Stimulated activated naive CD8-positive, alpha-beta T cell treated with anti-CD3 and anti-CD28 coated beads, Interleukin-15, amount 100 ng/mL, for 72 hours (primary cell): ENCODE measurements at regions not wholly inside any gene's neighbourhood (a gene's known extent, or its start where the extent isn't known, plus 50 kb on each side); places are given as distances from the start of the nearest gene placed in this dataset.

Experiments used
- ATAC-seq: fragments of 150-1000 bp; cut with Tn5 transposase; 2 replicates; pipeline ENCODE4 v1.10.0; 2021; ENCODE audit warnings: mild to moderate bottlenecking, moderate library complexity
- DNase-seq, 2 donors: peaks; one replicate each; pipeline ENCODE4 v3.0.0; 2021 to 2022
- H3K27ac Mint-ChIP-seq, 2 donors: one replicate each; pipeline ENCODE4 v1.8.0; 2022; ENCODE audit warnings: mild to moderate bottlenecking in 2 of 2, mixed read lengths in 2 of 2, moderate library complexity in 2 of 2
- H3K27me3 Mint-ChIP-seq: one replicate; pipeline ENCODE4 v1.8.0; 2022; ENCODE audit warnings: mixed read lengths
- H3K4me1 Mint-ChIP-seq: one replicate; pipeline ENCODE4 v1.8.0; 2022; ENCODE audit warnings: mild to moderate bottlenecking, mixed read lengths
- H3K4me3 Mint-ChIP-seq, 2 donors: one replicate each; pipeline ENCODE4 v1.8.0; 2022; ENCODE audit warnings: mild to moderate bottlenecking in 2 of 2, mixed read lengths in 2 of 2, moderate library complexity in 1 of 2
- H3K9me3 Mint-ChIP-seq, 2 donors: one replicate each; pipeline ENCODE4 v1.8.0; 2022; ENCODE audit warnings: mixed read lengths in 2 of 2

DNA sequence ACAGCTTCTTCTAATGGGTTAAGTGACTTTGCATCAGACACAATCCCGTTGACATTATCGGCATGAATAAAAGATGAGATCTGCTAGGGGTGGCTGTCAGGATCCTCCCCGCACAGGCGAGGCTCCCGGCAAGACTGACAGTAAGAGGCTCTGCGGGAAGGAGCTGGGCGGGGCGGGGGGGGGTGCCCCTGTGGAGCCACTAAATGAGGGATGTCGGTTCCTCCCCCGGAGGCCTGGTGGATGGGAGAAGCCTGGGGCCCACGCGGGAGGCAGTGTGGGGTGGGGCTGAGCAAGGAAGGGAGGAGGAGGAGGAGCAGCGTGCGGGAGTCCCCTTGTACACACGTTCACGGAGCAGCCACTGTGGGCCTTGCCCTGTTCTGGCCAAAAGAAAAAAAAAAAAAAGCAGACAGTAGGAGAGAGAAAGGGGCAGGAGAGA lies 190.9 kb upstream of the GSE1 start:
- peaks cover 10% of the 10 kb centered on the region for H3K4me1 Mint-ChIP-seq
- ATAC-seq (no peak), DNase-seq (no peak)
- H3K4me3 Mint-ChIP-seq: no peak overlapping the region
- H3K9me3 Mint-ChIP-seq: no peaks in the 10 kb centered on the region
- H3K27me3 Mint-ChIP-seq: no peaks in the 10 kb centered on the region
- no peak overlapping the region for H3K27ac Mint-ChIP-seq

GRCh38 chr16:85422632-85423550 lies 190.2 kb upstream of the GSE1 start:
- Mint-ChIP-seq H3K4me3 (no peak overlapping the region), H3K27me3 (no peaks in the 10 kb centered on the region), H3K9me3 (no peaks in the 10 kb centered on the region), H3K27ac (no peak overlapping the region), H3K4me1 (peaks cover 9% of the 10 kb centered on the region)
- DNase-seq (no peak), ATAC-seq (no peak)

DNA sequence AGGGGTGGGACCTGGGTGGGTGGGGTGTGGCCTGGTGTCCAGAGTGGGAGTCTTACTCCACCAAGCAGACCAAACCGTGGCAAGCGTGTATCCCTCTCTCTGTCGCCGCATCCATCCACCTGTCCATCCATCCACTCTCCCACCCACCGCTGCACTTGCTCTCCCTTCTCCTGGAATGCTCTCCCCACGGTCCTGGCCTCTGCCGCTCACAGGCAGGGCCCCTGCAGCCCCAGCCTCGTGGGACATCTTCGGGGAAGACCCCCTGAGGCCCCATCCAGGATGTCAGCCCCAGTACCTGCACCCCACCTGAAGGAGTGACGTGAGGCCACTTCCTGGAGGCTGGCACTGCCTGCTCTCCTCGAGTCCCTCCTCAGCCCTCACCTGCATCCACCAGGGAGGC lies 189.5 kb upstream of the GSE1 start:
- DNase-seq: no peak

GRCh38 chr16:85424260-85425073 lies 188.7 kb upstream of the GSE1 start:
- H3K27me3 Mint-ChIP-seq: no peaks in the 10 kb centered on the region
- H3K4me1 Mint-ChIP-seq: peaks cover 9% of the 10 kb centered on the region
- ATAC-seq: no peak
- no peak overlapping the region for H3K27ac Mint-ChIP-seq
- no peaks in the 10 kb centered on the region for H3K9me3 Mint-ChIP-seq
- DNase-seq: no peak
- H3K4me3 Mint-ChIP-seq: no peak overlapping the region

More for the DNA sequence above, 189.5 kb upstream of the GSE1 start:
- peaks cover 9% of the 10 kb centered on the region for H3K4me1 Mint-ChIP-seq
- no peak for ATAC-seq
- H3K27ac Mint-ChIP-seq: no peak overlapping the region
- H3K9me3 Mint-ChIP-seq: no peaks in the 10 kb centered on the region
- no peaks in the 10 kb centered on the region for H3K27me3 Mint-ChIP-seq
- H3K4me3 Mint-ChIP-seq: no peak overlapping the region

GRCh38 chr16:85425074-85425662 lies 188.0 kb upstream of the GSE1 start:
- no peaks in the 10 kb centered on the region for H3K9me3 Mint-ChIP-seq
- ATAC-seq (no peak), DNase-seq (no peak)
- no peaks in the 10 kb centered on the region for H3K27me3 Mint-ChIP-seq
- no peak overlapping the region for H3K27ac Mint-ChIP-seq
- no peak overlapping the region for H3K4me3 Mint-ChIP-seq
- peaks cover 9% of the 10 kb centered on the region for H3K4me1 Mint-ChIP-seq

DNA sequence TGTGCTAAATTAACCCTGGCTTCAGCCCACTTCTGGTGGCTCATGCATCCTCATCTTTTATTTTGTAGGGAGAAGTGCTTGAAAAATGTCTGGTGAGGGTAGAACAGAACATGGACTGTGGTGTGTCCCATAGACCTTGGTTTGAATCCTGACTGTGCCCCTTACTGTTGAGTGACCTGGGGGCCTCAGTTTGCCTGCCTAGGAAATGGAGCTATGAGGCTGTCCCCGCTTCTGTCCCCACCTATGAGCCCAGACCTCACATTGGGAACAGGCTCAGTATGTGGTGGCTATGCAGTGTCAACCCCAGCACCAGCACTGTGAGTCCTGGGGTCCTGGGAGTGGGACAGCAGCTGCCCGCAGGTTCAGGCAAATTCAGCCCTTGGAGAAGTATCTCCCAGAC lies 186.3 kb upstream of the GSE1 start:
- no peak for DNase-seq
- Mint-ChIP-seq H3K9me3 (no peaks in the 10 kb centered on the region), H3K4me1 (no peaks in the 10 kb centered on the region), H3K27ac (no peak overlapping the region), H3K4me3 (no peak overlapping the region), H3K27me3 (no peaks in the 10 kb centered on the region)
- ATAC-seq: no peak

- no peak overlapping the region for H3K27ac Mint-ChIP-seq
- ATAC-seq (peak; percentile 71), DNase-seq (peak in 1 of 2 donors; percentile 47)
- no peak overlapping the region for H3K4me3 Mint-ChIP-seq
- H3K4me1 Mint-ChIP-seq: no peaks in the 10 kb centered on the region
- H3K27me3 Mint-ChIP-seq: no peaks in the 10 kb centered on the region
- H3K9me3 Mint-ChIP-seq: no peaks in the 10 kb centered on the region
These were observed 184.8 kb upstream of the GSE1 start for GRCh38 chr16:85428168-85428898.

GRCh38 chr16:85428899-85429775 lies 184.0 kb upstream of the GSE1 start:
- ATAC-seq (no peak), DNase-seq (no peak)
- Mint-ChIP-seq H3K9me3 (no peaks in the 10 kb centered on the region), H3K4me1 (no peaks in the 10 kb centered on the region), H3K4me3 (no peak overlapping the region), H3K27ac (no peak overlapping the region), H3K27me3 (no peaks in the 10 kb centered on the region)

DNA sequence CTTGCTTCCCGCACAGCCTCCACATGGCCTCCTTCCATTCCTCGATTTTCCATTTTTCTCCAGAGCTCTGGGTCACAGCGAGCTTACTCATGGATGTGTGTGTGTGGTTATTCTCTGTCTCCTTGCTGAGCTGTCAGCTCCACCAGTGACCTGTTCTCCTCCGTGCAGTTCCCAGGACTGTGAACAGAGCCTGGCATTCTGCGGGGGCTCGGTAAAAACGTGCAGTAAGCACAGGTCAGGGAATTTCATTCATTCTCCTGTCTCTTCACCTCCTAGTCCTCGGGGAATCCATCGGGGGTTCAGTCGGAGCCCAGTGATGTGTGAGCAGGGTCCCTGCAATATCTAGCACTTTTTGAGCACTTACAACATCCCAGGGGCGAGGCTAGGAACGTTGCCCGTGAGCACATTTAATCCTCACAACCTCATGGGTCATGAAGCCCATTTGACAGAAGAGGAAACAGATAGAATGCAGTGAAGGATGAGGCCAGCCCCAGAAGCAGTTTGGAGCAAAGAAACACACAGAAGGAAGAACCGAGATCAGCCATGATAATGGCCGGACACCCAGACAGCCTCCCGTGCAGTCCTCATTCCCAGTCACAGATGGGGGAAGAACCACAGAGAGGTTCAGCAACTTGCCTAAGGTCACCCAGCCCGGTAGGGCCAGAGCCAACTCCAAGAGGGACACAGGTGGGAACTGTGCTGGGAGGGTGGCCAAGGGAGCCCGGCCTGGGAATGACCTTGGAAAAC lies 183.2 kb upstream of the GSE1 start:
- Mint-ChIP-seq H3K9me3 (no peaks in the 10 kb centered on the region), H3K4me3 (no peak overlapping the region), H3K4me1 (no peaks in the 10 kb centered on the region), H3K27me3 (no peaks in the 10 kb centered on the region), H3K27ac (no peak overlapping the region)
- no peak for ATAC-seq
- DNase-seq: no peak

GRCh38 chr16:85430523-85431421 lies 182.3 kb upstream of the GSE1 start:
- no peaks in the 10 kb centered on the region for H3K9me3 Mint-ChIP-seq
- DNase-seq (no peak), ATAC-seq (no peak)
- H3K4me1 Mint-ChIP-seq: peaks cover 3% of the 10 kb centered on the region
- H3K27me3 Mint-ChIP-seq: no peaks in the 10 kb centered on the region
- no peak overlapping the region for H3K4me3 Mint-ChIP-seq
- no peak overlapping the region for H3K27ac Mint-ChIP-seq

DNA sequence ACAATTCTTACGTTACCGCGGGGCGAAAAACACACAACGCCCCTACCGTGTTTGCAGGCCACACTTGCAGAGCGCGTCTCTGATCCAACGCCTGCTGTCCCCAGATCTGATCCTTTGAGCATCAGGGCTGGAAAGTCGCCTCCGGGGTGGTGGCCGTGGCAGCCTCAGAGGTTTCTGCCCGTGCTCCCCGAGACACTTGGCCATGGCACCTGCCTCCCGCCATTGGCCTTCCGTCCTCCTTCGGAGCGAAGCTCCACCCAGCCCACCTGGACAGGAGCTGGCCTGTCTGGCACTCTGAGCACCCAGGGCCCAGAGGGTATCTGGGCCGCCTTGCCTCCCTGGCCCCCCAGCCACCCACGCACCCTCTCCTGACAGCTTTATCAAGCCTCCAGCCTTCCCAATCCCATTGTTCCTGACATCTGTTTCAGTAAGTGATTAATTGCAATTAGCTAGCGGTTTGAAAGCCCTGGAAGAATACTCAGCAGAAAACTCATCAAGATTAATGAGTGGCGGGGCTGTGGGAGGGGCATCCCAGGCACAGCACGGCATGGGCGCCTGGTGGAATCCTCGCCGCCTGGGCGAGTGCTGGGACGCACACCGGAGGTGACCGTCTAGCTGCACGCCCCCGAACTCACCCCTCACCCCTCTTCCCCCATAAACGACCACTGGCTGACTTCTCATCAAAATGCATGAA lies 181.5 kb upstream of the GSE1 start:
- Mint-ChIP-seq H3K27ac (peak overlapping the region in 1 of 2 donors; percentile 19), H3K4me3 (no peak overlapping the region), H3K4me1 (peaks cover 4% of the 10 kb centered on the region), H3K27me3 (no peaks in the 10 kb centered on the region), H3K9me3 (no peaks in the 10 kb centered on the region)
- no peak for DNase-seq
- ATAC-seq: no peak

DNA sequence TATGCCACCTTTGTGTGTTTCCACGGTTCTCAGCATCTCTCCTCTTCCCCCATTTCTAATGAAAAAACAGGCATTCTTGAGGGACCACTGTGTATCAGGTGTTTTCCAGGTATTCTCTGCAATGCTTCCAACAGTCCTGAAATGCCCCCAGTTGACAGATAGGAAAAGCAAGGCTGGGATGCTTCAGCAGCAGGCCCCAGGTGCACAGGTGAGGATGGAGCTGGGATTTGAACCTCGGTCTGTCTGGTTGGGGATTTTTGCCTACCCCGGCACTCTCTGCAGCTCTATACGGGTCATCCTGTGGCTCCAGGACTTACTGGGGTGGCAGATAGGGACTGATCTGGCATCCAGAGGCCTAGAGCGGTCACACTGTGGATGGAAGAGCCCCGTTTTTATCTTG lies 180.5 kb upstream of the GSE1 start:
- peaks cover 4% of the 10 kb centered on the region for H3K4me1 Mint-ChIP-seq
- no peaks in the 10 kb centered on the region for H3K27me3 Mint-ChIP-seq
- H3K9me3 Mint-ChIP-seq: no peaks in the 10 kb centered on the region
- H3K4me3 Mint-ChIP-seq: no peak overlapping the region
- no peak for ATAC-seq
- H3K27ac Mint-ChIP-seq: no peak overlapping the region
- no peak for DNase-seq

- H3K27ac Mint-ChIP-seq: no peak overlapping the region
- H3K4me1 Mint-ChIP-seq: peaks cover 4% of the 10 kb centered on the region
- DNase-seq (no peak), ATAC-seq (no peak)
- H3K9me3 Mint-ChIP-seq: no peaks in the 10 kb centered on the region
- no peak overlapping the region for H3K4me3 Mint-ChIP-seq
- H3K27me3 Mint-ChIP-seq: no peaks in the 10 kb centered on the region
These were observed 179.6 kb upstream of the GSE1 start for GRCh38 chr16:85433477-85433876.
